Stimulated activated effector memory CD8-positive, alpha-beta T cell treated with anti-CD3 and anti-CD28 coated beads, Interleukin-12 subunit alpha, Interleukin-12 subunit beta, amount 100 ng/mL, for 72 hours (primary cell): ENCODE measurements at regions not wholly inside any gene's neighbourhood (a gene's known extent, or its start where the extent isn't known, plus 50 kb on each side); places are given as distances from the start of the nearest gene placed in this dataset.
"Not testable (repeated sequence)": the region's sequence is repeated elsewhere in the genome, so short reads cannot be mapped to it uniquely, and the experiment has no call there.

Experiments used
- ATAC-seq: fragments of 150-1000 bp; cut with Tn5 transposase; 2 replicates; pipeline ENCODE4 v1.10.0; 2021
- DNase-seq, 2 donors: peaks; one replicate each; pipeline ENCODE4 v3.0.0; 2021 to 2022; ENCODE audit warnings: low spot score in 2 of 2
- H3K27ac Mint-ChIP-seq: one replicate; pipeline ENCODE4 v1.8.0; 2022; ENCODE audit warnings: mild to moderate bottlenecking, mixed read lengths
- H3K36me3 Mint-ChIP-seq: one replicate; pipeline ENCODE4 v1.8.0; 2022; ENCODE audit warnings: mild to moderate bottlenecking, mixed read lengths
- H3K4me1 Mint-ChIP-seq: one replicate; pipeline ENCODE4 v1.8.0; 2022; ENCODE audit warnings: mixed read lengths
- H3K4me3 Mint-ChIP-seq: one replicate; pipeline ENCODE4 v1.8.0; 2022; ENCODE audit warnings: mild to moderate bottlenecking, mixed read lengths
- H3K9me3 Mint-ChIP-seq: one replicate; pipeline ENCODE4 v1.8.0; 2022; ENCODE audit warnings: mixed read lengths

DNA sequence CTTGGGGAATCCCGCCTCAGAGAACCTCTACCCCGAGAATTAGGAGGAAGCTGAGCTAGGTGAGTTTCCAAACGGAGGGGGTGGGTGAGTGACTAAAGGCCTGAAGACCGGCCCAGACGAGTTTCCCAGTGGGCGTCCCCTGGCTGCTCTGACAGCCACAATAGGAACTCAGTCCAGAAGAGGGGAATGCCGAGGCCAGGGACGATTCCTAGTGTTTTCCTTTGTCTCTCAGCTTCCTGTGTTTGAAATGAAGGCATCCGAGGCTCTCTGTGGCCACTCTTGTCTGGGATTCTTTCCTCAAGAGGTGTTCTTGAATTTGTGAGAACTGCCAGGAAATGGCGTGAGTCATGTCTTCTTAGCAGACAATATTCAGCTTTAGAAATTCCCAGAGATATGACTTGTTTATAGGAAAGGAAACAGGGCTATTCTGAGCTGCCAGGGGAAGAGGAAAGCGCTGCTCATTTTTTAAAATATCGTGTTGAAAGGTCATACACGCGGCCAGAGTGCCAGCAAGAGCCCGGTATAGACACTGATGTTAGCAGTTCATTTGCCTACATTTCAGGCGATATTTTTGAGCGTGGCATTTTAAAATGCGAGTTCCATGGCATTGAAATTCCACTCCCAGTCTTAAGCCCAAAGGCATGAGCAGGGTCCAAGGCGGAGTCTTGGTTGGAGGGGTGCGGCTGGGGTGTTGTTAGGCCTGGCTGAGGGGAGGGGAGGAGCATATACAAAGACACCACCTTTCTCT is 169.1 kb upstream of the KLF7 start:
- ATAC-seq: peak; percentile 52
- peaks cover 68% of the 10 kb centered on the region for H3K4me1 Mint-ChIP-seq
- peak overlapping the region; percentile 95 for H3K27ac Mint-ChIP-seq

DNA sequence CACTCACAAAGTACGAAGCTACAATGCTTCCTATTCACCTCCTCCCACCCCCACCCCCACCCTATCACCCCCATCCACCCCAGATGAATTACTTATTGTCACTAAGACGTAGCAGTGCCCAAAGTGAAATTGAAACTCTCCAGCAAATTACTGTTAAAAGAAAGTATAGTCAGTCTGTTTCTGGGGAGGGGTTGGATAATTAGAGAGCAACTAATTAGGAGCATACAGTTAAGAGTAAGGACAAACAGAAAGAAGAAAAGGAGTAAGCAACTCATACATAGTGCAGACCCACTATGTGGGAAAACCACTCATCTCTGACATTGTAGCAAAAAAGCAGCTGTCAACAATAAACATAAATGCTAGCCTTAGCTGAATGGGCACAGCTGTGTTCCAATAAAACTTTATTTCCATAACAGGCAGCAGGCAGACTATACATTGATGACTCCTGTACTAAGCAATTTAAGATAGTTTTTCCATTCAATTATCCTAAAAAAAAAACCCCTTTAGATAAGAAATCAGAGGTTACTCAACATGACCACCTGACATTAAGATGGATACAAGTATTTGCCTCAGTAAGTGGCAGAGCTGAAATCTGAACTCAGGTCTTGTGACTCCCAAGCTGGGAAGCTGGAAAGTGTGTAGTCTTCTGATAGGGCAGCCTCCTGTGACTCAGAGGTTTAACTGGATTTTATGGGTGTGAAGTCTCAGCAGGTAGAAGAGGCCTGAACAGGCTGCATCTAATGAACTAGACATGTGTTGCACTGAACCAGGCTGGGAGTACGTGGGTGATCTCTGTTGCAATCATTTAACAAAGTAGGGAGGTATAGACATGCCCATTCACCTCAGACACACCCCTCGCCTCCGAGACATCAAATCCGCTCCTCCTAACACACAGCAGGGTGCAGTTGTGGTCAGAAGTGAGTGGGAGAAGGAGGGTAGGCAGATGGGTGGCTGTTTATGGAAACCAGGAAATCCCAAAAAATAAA is 171.8 kb upstream of the KLF7 start:
- Mint-ChIP-seq H3K36me3 (peaks cover 7% of the 10 kb centered on the region), H3K4me1 (peaks cover 50% of the 10 kb centered on the region), H3K9me3 (no peaks in the 10 kb centered on the region), H3K27ac (peak overlapping the region; percentile 95), H3K4me3 (peak overlapping the region; percentile 45)
- peak; percentile 50 for ATAC-seq
- DNase-seq: no peak

More for the DNA sequence above, 169.1 kb upstream of the KLF7 start:
- no peaks in the 10 kb centered on the region for H3K9me3 Mint-ChIP-seq
- DNase-seq: peak in 1 of 2 donors; percentile 78
- H3K4me3 Mint-ChIP-seq: peak overlapping the region; percentile 65
- H3K36me3 Mint-ChIP-seq: peaks cover 14% of the 10 kb centered on the region

GRCh38 chr2:207338220-207338607 is 172.5 kb upstream of the KLF7 start:
- Mint-ChIP-seq H3K27ac (peak overlapping the region; percentile 95), H3K4me1 (peaks cover 44% of the 10 kb centered on the region), H3K4me3 (peak overlapping the region; percentile 45), H3K36me3 (peaks cover 7% of the 10 kb centered on the region), H3K9me3 (no peaks in the 10 kb centered on the region)
- ATAC-seq: peak; percentile 22
- DNase-seq: no peak

DNA sequence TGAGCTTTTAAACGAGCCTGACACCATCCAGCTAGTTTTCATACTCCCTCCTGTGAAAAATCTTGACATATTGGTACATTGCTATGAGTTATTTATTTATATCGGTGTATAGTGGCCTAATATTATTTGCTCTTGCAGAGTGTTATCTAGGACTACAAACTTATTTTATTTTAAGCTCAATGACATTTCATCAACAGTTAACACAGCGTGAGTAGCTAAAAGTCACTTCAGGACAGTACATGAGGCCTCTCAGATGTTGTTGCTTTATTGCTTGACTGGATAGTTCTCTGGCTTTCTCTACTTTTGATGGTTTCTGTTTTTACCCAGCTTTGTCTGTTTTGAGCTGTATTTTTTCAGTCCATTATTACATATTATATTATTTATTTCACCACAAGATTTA is 172.9 kb upstream of the KLF7 start:
- Mint-ChIP-seq H3K9me3 (no peaks in the 10 kb centered on the region), H3K4me3 (no peak overlapping the region), H3K27ac (no peak overlapping the region), H3K36me3 (peaks cover 7% of the 10 kb centered on the region), H3K4me1 (peaks cover 40% of the 10 kb centered on the region)
- no peak for DNase-seq
- no peak for ATAC-seq

GRCh38 chr2:207341112-207341750 is 175.5 kb upstream of the KLF7 start:
- DNase-seq (no peak), ATAC-seq (no peak)
- Mint-ChIP-seq H3K4me1 (peaks cover 16% of the 10 kb centered on the region), H3K9me3 (no peaks in the 10 kb centered on the region), H3K36me3 (no peaks in the 10 kb centered on the region), H3K4me3 (no peak overlapping the region), H3K27ac (no peak overlapping the region)

DNA sequence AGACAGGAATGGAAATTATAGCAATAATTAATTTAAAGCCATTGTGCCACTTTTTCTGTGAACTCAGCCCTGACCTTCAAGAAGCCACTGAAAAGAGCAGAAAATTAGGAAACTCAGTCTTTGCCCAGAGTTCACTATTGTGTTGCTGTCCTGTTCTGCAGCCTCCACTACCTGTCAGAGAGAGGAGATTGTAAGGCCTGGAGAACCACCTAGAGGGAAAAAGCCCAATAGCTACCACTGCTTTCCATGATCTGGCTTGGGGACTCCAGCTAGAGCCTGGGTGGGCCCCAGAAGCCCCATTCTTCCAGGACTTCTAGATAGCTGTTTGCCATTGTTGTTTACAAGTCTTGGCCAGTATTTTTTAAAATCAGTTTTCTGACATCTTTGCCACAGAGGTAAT is 176.1 kb upstream of the KLF7 start:
- Mint-ChIP-seq H3K9me3 (peaks cover 3% of the 10 kb centered on the region), H3K36me3 (no peaks in the 10 kb centered on the region), H3K4me1 (peaks cover 14% of the 10 kb centered on the region), H3K27ac (no peak overlapping the region), H3K4me3 (no peak overlapping the region)
- DNase-seq (no peak), ATAC-seq (no peak)

DNA sequence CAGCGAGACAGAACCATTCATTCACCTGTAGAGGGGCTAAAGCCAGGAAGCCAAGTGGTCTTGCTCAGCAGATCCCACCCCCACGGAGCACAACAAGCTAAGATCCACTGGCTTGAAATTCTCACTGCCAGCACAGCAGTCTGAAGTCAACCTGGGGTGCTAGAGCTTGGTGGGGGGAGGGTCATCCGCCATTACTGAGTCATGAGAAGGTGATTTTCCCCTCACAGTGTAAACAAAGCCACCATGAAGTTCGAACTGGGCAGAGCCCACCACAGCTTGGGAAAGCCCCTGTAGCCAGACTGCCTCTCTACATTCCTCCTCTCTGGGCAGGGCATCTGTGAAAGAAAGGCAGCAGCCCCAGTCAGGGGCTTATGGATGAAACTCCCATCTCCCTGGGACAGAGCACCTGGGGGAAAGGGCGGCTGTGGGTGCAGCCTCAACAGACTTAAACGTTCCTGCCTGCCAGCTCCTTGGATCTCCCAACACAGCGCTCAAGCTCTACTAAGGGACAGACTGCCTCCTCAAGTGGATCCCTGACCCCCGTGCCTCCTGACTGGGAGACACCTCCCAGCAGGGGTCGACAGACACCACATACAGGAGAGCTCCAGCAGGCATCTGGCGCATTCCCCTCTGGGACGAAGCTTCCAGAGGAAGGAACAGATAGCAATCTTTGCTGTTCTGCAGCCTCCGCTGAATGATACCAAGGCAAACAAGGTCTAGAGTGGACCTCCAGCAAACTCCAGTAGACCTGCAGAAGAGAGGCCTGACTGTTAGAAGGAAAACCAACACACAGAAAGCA is 179.0 kb upstream of the KLF7 start:
- H3K9me3 Mint-ChIP-seq, H3K27ac Mint-ChIP-seq, H3K4me1 Mint-ChIP-seq, DNase-seq, ATAC-seq, H3K4me3 Mint-ChIP-seq, H3K36me3 Mint-ChIP-seq: not testable (repeated sequence)

GRCh38 chr2:207351171-207351570 is 178.6 kb upstream of the CREB1 start:
- ATAC-seq: no peak
- no peak overlapping the region for H3K27ac Mint-ChIP-seq
- no peaks in the 10 kb centered on the region for H3K4me1 Mint-ChIP-seq
- peaks cover 9% of the 10 kb centered on the region for H3K9me3 Mint-ChIP-seq
- no peak overlapping the region for H3K4me3 Mint-ChIP-seq
- no peak for DNase-seq
- no peaks in the 10 kb centered on the region for H3K36me3 Mint-ChIP-seq

GRCh38 chr2:207352978-207353671 is 176.6 kb upstream of the CREB1 start:
- Mint-ChIP-seq H3K4me1 (no peaks in the 10 kb centered on the region), H3K27ac (no peak overlapping the region), H3K36me3 (no peaks in the 10 kb centered on the region), H3K9me3 (no peaks in the 10 kb centered on the region), H3K4me3 (no peak overlapping the region)
- DNase-seq: no peak
- ATAC-seq: peak; percentile 61

- Mint-ChIP-seq H3K4me1 (no peaks in the 10 kb centered on the region), H3K9me3 (no peaks in the 10 kb centered on the region), H3K4me3 (no peak overlapping the region), H3K36me3 (no peaks in the 10 kb centered on the region), H3K27ac (no peak overlapping the region)
- DNase-seq (no peak), ATAC-seq (no peak)
Measured at GRCh38 chr2:207353836-207354235, 175.9 kb upstream of the CREB1 start.

DNA sequence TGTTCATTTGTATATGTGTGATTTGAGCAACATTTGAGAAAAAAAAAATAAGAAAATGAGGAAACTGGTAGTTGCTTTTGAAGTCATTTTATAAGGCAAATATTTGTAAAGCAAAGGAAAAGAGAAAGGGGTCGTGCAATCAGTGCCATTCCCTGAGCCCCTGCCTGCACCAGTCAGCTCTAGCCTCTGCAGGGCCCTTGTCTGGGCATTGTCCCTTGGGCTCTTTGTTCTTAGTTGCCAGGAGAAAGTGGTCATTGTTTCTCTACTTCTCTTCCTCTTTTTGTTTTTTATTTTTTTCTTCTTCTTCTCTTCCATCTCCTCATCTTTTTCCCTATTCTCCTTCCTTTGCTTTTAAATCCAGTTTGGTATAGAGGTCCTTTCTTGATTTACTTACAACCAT is 175.3 kb upstream of the CREB1 start:
- no peak for ATAC-seq
- no peaks in the 10 kb centered on the region for H3K36me3 Mint-ChIP-seq
- no peaks in the 10 kb centered on the region for H3K9me3 Mint-ChIP-seq
- H3K27ac Mint-ChIP-seq: no peak overlapping the region
- no peak for DNase-seq
- H3K4me3 Mint-ChIP-seq: no peak overlapping the region
- H3K4me1 Mint-ChIP-seq: no peaks in the 10 kb centered on the region

- Mint-ChIP-seq H3K4me3 (no peak overlapping the region), H3K27ac (no peak overlapping the region), H3K36me3 (no peaks in the 10 kb centered on the region), H3K4me1 (no peaks in the 10 kb centered on the region), H3K9me3 (no peaks in the 10 kb centered on the region)
- no peak for ATAC-seq
- no peak for DNase-seq
Measured at GRCh38 chr2:207356567-207356966, 173.2 kb upstream of the CREB1 start.

GRCh38 chr2:207357216-207357615 is 172.5 kb upstream of the CREB1 start:
- DNase-seq: no peak
- ATAC-seq: no peak
- Mint-ChIP-seq H3K36me3 (no peaks in the 10 kb centered on the region), H3K9me3 (no peaks in the 10 kb centered on the region), H3K4me1 (no peaks in the 10 kb centered on the region), H3K4me3 (no peak overlapping the region), H3K27ac (no peak overlapping the region)

DNA sequence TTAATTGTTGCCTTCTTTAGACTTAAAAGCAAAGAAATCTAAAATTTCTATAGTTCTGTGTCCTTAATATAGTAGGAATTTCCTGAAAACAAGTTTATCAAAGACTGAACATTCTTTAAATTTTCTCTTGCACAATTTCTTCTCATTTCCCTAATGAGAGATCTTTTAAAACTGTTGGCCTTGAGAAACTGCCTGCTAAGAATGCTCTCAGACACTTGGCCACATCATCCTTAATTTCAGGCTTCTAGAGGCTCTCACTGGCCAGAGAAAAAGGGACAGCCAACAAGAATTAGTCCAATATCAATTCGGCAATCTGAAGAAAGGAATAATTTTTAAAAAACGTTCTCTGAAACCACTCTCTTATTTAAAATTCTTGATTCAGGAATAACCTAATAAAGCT is 167.0 kb upstream of the CREB1 start:
- Mint-ChIP-seq H3K4me1 (no peaks in the 10 kb centered on the region), H3K9me3 (no peaks in the 10 kb centered on the region), H3K27ac (no peak overlapping the region), H3K36me3 (no peaks in the 10 kb centered on the region), H3K4me3 (no peak overlapping the region)
- no peak for ATAC-seq
- DNase-seq: no peak
